ENCODE measurements at regions not wholly inside any gene's neighbourhood (a gene's known extent, or its start where the extent isn't known, plus 50 kb on each side); places are given as distances from the start of the nearest gene placed in this dataset.

DNA sequence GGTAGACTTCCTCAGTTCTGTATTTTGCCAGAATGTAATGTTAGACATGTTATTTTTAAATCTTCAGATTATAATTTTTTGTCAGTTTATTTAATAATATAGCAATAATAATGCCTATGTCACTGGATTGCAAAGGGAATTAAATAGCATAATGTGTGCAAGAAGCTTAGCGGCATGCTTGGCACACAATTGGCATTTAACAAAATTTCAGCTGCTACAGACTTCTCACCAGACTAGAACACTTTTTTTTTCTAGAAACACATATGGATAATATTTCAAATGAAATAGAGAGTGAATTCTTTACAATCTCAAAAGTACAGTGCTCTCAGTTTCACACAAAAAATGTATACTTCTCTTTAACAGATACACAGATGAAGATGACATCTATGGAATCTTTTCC lies 757.4 kb downstream of the CDH11 start:
- no peaks in the 10 kb centered on the region for H3K36me3 ChIP-seq
- DNase-seq (no peak), ATAC-seq (no peak)
- TF ChIP-seq, protein P1, sequence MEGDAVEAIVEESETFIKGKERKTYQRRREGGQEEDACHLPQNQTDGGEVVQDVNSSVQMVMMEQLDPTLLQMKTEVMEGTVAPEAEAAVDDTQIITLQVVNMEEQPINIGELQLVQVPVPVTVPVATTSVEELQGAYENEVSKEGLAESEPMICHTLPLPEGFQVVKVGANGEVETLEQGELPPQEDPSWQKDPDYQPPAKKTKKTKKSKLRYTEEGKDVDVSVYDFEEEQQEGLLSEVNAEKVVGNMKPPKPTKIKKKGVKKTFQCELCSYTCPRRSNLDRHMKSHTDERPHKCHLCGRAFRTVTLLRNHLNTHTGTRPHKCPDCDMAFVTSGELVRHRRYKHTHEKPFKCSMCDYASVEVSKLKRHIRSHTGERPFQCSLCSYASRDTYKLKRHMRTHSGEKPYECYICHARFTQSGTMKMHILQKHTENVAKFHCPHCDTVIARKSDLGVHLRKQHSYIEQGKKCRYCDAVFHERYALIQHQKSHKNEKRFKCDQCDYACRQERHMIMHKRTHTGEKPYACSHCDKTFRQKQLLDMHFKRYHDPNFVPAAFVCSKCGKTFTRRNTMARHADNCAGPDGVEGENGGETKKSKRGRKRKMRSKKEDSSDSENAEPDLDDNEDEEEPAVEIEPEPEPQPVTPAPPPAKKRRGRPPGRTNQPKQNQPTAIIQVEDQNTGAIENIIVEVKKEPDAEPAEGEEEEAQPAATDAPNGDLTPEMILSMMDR (IDR thresholded peaks at IDR 0.05), result no peak
- TF ChIP-seq POLR2A (IDR thresholded peaks at IDR 0.05), result no peak
- intact Hi-C loops (cut with DNase I), result no loop called here
- no peaks in the 10 kb centered on the region for H3K9me3 ChIP-seq
- no peak overlapping the region for H3K4me3 ChIP-seq
- no peak overlapping the region for H3K27ac ChIP-seq
- WGBS, 4 donors, result 89 to 95% (median 94%) methylated on average over 1 of the region's 1 CpG
- no peaks in the 10 kb centered on the region for H3K27me3 ChIP-seq
- no peaks in the 10 kb centered on the region for H3K4me1 ChIP-seq

DNA sequence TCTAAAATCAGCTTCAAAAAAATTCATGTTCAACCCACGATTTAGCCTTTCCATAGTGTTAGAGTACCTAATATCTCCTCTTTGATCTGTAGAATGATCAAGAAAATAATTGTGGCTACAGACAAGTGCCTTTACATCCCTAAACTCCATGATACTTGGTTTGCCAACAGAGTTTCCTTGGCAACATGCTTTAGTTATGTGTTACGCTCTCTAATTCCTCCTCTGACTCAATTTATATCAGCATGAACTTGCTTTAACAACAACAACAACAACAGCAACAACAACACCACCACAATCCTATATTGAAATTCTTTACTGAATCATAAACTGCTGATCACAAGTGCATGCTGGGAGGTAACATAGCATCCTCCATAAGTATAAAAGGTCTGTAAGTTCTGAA lies 757.8 kb downstream of the CDH11 start:
- 90 to 94% (median 91%) methylated on average over 2 of the region's 2 CpGs for WGBS, 4 donors
- DNase-seq, result no peak

DNA sequence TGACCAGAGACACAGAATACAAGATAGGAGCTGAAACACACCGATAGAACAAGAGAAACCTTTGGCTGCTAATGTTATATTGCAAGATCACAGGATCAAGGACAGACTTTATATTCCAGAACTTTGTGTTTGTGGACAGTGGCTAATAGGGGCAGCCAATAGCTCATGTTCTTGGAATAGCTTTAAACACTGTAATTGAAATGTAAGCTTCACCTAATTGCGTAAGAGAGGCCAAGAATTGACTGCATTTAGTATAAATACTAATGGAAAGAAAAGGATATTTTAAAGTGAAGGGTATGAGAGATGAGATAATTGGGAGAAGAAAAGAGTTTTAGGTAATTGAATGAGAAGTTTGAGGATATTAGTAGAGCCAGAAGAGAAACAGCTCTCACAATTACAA lies 758.8 kb downstream of the CDH11 start:
- TF ChIP-seq, protein P1 (IDR thresholded peaks at IDR 0.05), result no peak
- TF ChIP-seq POLR2A (IDR thresholded peaks at IDR 0.05), result no peak
- no peaks in the 10 kb centered on the region for H3K4me1 ChIP-seq
- H3K4me3 ChIP-seq, result no peak overlapping the region
- H3K27me3 ChIP-seq, result no peaks in the 10 kb centered on the region
- 69 to 80% (median 79%) methylated on average over 2 of the region's 2 CpGs for WGBS, 4 donors
- intact Hi-C loops (cut with DNase I), result no loop called here
- H3K9me3 ChIP-seq, result no peaks in the 10 kb centered on the region
- DNase-seq (no peak), ATAC-seq (no peak)
- no peaks in the 10 kb centered on the region for H3K36me3 ChIP-seq
- H3K27ac ChIP-seq, result no peak overlapping the region

More for the DNA sequence above, 757.8 kb downstream of the CDH11 start:
- Histone ChIP-seq H3K4me3 (no peak overlapping the region), H3K27ac (no peak overlapping the region), H3K4me1 (no peaks in the 10 kb centered on the region), H3K36me3 (no peaks in the 10 kb centered on the region), H3K9me3 (no peaks in the 10 kb centered on the region), H3K27me3 (no peaks in the 10 kb centered on the region)
- intact Hi-C loops (cut with DNase I), result no loop called here
- no peak for ATAC-seq
- no peak for TF ChIP-seq POLR2A (IDR thresholded peaks at IDR 0.05)
- TF ChIP-seq, protein P1 (IDR thresholded peaks at IDR 0.05), result no peak

DNA sequence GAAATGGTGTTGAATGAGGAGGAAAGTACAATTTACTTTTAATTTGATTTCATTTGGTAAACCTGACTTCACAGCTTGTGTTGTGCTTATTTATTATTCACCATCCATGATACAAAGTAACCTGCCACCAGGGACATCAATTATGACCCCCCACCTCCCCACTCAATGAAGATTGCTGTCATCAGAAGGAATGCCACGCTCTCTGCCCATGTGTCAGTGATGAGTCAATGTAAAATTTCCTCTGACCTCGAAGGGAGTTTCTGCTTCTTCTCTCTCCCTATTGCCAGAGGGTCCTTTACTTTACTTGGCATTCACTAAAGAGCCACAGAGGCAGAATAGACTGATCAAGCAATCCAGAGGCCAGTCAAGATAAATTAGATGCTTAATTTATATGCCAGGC lies 759.7 kb downstream of the CDH11 start:
- no peaks in the 10 kb centered on the region for H3K9me3 ChIP-seq
- no peak overlapping the region for H3K27ac ChIP-seq
- 69 to 73% (median 71%) methylated on average over 2 of the region's 2 CpGs for WGBS, 4 donors
- no peak overlapping the region for H3K4me3 ChIP-seq
- TF ChIP-seq, protein P1 (IDR thresholded peaks at IDR 0.05), result no peak
- TF ChIP-seq POLR2A (IDR thresholded peaks at IDR 0.05), result no peak
- H3K4me1 ChIP-seq, result no peaks in the 10 kb centered on the region
- no peaks in the 10 kb centered on the region for H3K36me3 ChIP-seq
- intact Hi-C loops (cut with DNase I), result no loop called here
- ATAC-seq (no peak), DNase-seq (no peak)
- no peaks in the 10 kb centered on the region for H3K27me3 ChIP-seq
